GM12878 (cell line): ENCODE measurements at regions not wholly inside any gene's neighbourhood (a gene's known extent, or its start where the extent isn't known, plus 50 kb on each side); places are given as distances from the start of the nearest gene placed in this dataset.

Experiments used
- ATAC-seq: fragments of 200-7000 bp; cut with Tn5 transposase; 3 replicates; pipeline ENCODE4 v1.9.1; 2020; ENCODE audit warnings: mild to moderate bottlenecking, moderate library complexity
- BruUV-seq: library from RNA; stranded (reverse); fragments of 400-500 nt; replicated peaks from 2 replicates; lab custom pipeline; 2021; lab: Mats Ljungman, UMichigan
- CTCF ChIA-PET: fragments of 300-600 bp; sonication (Branson Sonifier 250); formaldehyde crosslinking; extraction: SDS; loops from one replicate; lab custom pipeline; 2021; ENCODE audit warnings: inconsistent platforms; lab: Yijun Ruan, JAX
- POLR2A ChIA-PET: fragments of 350-600 bp; formaldehyde crosslinking; extraction: SDS; loops from one replicate; lab custom pipeline; 2021; ENCODE audit warnings: inconsistent platforms; lab: Charles Lee
- RAD21 ChIA-PET: fragments of 300-600 bp; sonication (Branson Sonifier 250); formaldehyde crosslinking; loops from one replicate; lab custom pipeline; 2023; ENCODE audit warnings: antibody characterized with exemption; ENCODE audit not compliant: unreplicated experiment; lab: Charles Lee
- SMC1A ChIA-PET: fragments of 300-600 bp; sonication (Branson Sonifier 250); formaldehyde crosslinking; loops from one replicate; lab custom pipeline; 2023; ENCODE audit not compliant: unreplicated experiment, uncharacterized antibody; lab: Charles Lee
- DNase-seq: peaks from one replicate; pipeline ENCODE4 v3.0.0-alpha.2; 2011; ENCODE audit warnings: low read depth, low spot score
- FAIRE-seq: peaks from 3 replicates; lab custom pipeline; 2011; peaks lifted over from hg19 to GRCh38; lab: Jason Lieb, UNC
- H2AFZ ChIP-seq: 2 replicates; pipeline ENCODE4 v1.6.0; 2011; ENCODE audit warnings: low read depth, low read length, control low read depth; ENCODE audit not compliant: control insufficient read depth
- H3K27ac ChIP-seq: 2 replicates; pipeline ENCODE4 v1.5.1; 2011; ENCODE audit warnings: control low read depth; ENCODE audit not compliant: control insufficient read depth, insufficient read depth
- H3K27me3 ChIP-seq, 2 experiments: replicated peaks in 1 of 2; 2 replicates each; pipeline versions ENCODE4 v1.6.0 to v1.6.1; 2011; ENCODE audit warnings: low read length in 1 of 2; ENCODE audit not compliant: control insufficient read depth in 2 of 2, insufficient read depth in 2 of 2
- H3K36me3 ChIP-seq, 2 experiments: 2 replicates each; pipeline ENCODE4 v1.5.1; 2011; ENCODE audit warnings: low read length in 1 of 2; ENCODE audit not compliant: control insufficient read depth in 2 of 2, insufficient read depth in 2 of 2
- H3K4me1 ChIP-seq: 2 replicates; pipeline ENCODE4 v1.6.1; 2011; ENCODE audit warnings: mild to moderate bottlenecking, low read length, moderate library complexity, mixed read lengths; ENCODE audit not compliant: control insufficient read depth, insufficient read depth
- H3K4me2 ChIP-seq: 2 replicates; pipeline ENCODE4 v1.6.0; 2011; ENCODE audit warnings: control low read depth; ENCODE audit not compliant: control insufficient read depth, insufficient read depth
- H3K4me3 ChIP-seq: fragments of 200-600 bp; sonication (generic); 2 replicates; pipeline ENCODE4 v1.5.1; 2016
- H3K79me2 ChIP-seq: 2 replicates; pipeline ENCODE4 v1.6.0; 2011; ENCODE audit warnings: low read length; ENCODE audit not compliant: control insufficient read depth, insufficient read depth
- H3K9ac ChIP-seq: 2 replicates; pipeline ENCODE4 v1.8.0; 2011; ENCODE audit warnings: low read length, control low read depth, mixed read lengths; ENCODE audit not compliant: control insufficient read depth, insufficient read depth
- H3K9me3 ChIP-seq: replicated peaks from 3 replicates; pipeline ENCODE4 v1.5.1; 2011; ENCODE audit warnings: mild to moderate bottlenecking, low read length; ENCODE audit not compliant: control insufficient read depth, insufficient read depth
- H4K20me1 ChIP-seq: 2 replicates; pipeline ENCODE4 v1.6.0; 2011; ENCODE audit not compliant: control insufficient read depth, insufficient read depth
- BHLHE40 ChIP-seq, 2 experiments: fragments of 450-650 bp in 1 of 2; IDR thresholded peaks; 2 replicates each; pipeline ENCODE4 v1.6.1; 2011 to 2017; ENCODE audit warnings: low read depth in 2 of 2, borderline replicate concordance in 1 of 2, improper control_type of control experiment in 1 of 2, low read length in 1 of 2, mild to moderate bottlenecking in 1 of 2
- CREM ChIP-seq: IDR thresholded peaks from 2 replicates; pipeline ENCODE4 v1.6.1; 2014; ENCODE audit warnings: antibody characterized with exemption, low read depth
- CTCF ChIP-seq, 3 experiments: IDR thresholded peaks in 2 of 3; conservative IDR thresholded peaks in 1 of 3; 2 replicates each; pipeline ENCODE4 v1.5.1; 2011; ENCODE audit warnings: low read depth in 3 of 3, low read length in 3 of 3, mild to moderate bottlenecking in 3 of 3, control low read depth in 2 of 3, moderate library complexity in 2 of 3, inconsistent platforms in 1 of 3, mixed read lengths in 1 of 3; ENCODE audit not compliant: control insufficient read depth in 2 of 3, insufficient read depth in 1 of 3; ENCODE audit errors: extremely low read depth in 1 of 3
- HSF1 ChIP-seq: fragments of 150-350 bp; IDR thresholded peaks from 2 replicates; pipeline ENCODE4 v1.6.1; 2014; ENCODE audit warnings: mild to moderate bottlenecking, low read depth, low read length
- IRF4 ChIP-seq: IDR thresholded peaks from 2 replicates; pipeline ENCODE4 v1.6.1; 2011; ENCODE audit warnings: low read depth, low read length
- PML ChIP-seq: IDR thresholded peaks from 2 replicates; pipeline ENCODE4 v1.6.1; 2012; ENCODE audit warnings: low read length, inconsistent platforms
- RB1 ChIP-seq: fragments of 450-650 bp; formaldehyde crosslinking; IDR thresholded peaks from 2 replicates; pipeline ENCODE4 v1.6.1; 2017; ENCODE audit warnings: mild to moderate bottlenecking, borderline replicate concordance
- ZNF207 ChIP-seq: fragments of 450-650 bp; IDR thresholded peaks from 2 replicates; pipeline ENCODE4 v1.6.1; 2014; ENCODE audit warnings: antibody characterized with exemption, mild to moderate bottlenecking, borderline replicate concordance
- ZSCAN29 ChIP-seq: fragments of 450-650 bp; IDR thresholded peaks from 2 replicates; pipeline ENCODE4 v1.6.1; 2017; ENCODE audit warnings: mild to moderate bottlenecking, moderate library complexity
- WGBS: methylation state at CpG from one replicate; pipeline ENCODE4 v1.1.6; 2016; ENCODE audit warnings: low lambda C conversion rate; ENCODE audit not compliant: insufficient replicate concordance, insufficient coverage; ENCODE audit errors: missing lambda C conversion rate; 5-methylcytosine and 5-hydroxymethylcytosine counted together
- in situ Hi-C: fragments of 300-500 bp; cut with MboI; formaldehyde crosslinking; loops from 9 replicates; pipeline ENCODE4 v1.14.3; 2018; ENCODE audit warnings: mixed read lengths
- intact Hi-C: fragments of 100-400 bp; cut with micrococcal nuclease; formaldehyde crosslinking; loops from one replicate; pipeline ENCODE4 v1.14.2; 2022; ENCODE audit not compliant: unreplicated experiment

- H3K36me3 ChIP-seq: no peaks in the 10 kb centered on the region
- no peaks in the 10 kb centered on the region for H4K20me1 ChIP-seq
- TF ChIP-seq CTCF (IDR thresholded peaks at IDR 0.05 in 2 of 3, conservative IDR thresholded peaks at IDR 0.05 in 1 of 3; ENCODE audit: control insufficient read depth in 2 of 3, extremely low read depth in 1 of 3, insufficient read depth in 1 of 3, low read depth in 3 of 3, low read length in 3 of 3) (no peak), ZSCAN29 (no peak), CREM (no peak)
- no peaks in the 10 kb centered on the region for H3K27me3 ChIP-seq
- no peaks in the 10 kb centered on the region for H3K4me1 ChIP-seq
- H3K27ac ChIP-seq: no peak overlapping the region
- no TSS peak for BruUV-seq
- intact Hi-C loops (no loop called here), in situ Hi-C loops (no loop called here)
- ChIA-PET RAD21 (no interaction called here), SMC1A (no interaction called here), POLR2A (no interaction called here), CTCF (no interaction called here)
- no peak overlapping the region for H3K9ac ChIP-seq
- no peak overlapping the region for H3K4me2 ChIP-seq
- DNase-seq (no peak), FAIRE-seq (no peak), ATAC-seq (no peak)
- no peak overlapping the region for H3K4me3 ChIP-seq
- no peaks in the 10 kb centered on the region for H3K9me3 ChIP-seq
- H3K79me2 ChIP-seq: no peaks in the 10 kb centered on the region
- H2AFZ ChIP-seq: no peak overlapping the region
Observed at GRCh38 chr1:172938681-172939080, 112.1 kb downstream of the TNFSF18 start.

- Histone ChIP-seq H3K4me3 (no peak overlapping the region), H3K27me3 (no peaks in the 10 kb centered on the region), H3K36me3 (no peaks in the 10 kb centered on the region), H3K9ac (no peak overlapping the region), H3K79me2 (no peaks in the 10 kb centered on the region), H3K4me2 (no peak overlapping the region), H2AFZ (no peak overlapping the region), H3K27ac (no peak overlapping the region), H3K9me3 (no peaks in the 10 kb centered on the region), H4K20me1 (no peaks in the 10 kb centered on the region), H3K4me1 (no peaks in the 10 kb centered on the region)
- ChIA-PET CTCF (interaction anchor here (1.0 kb wide), 1 partner anchor 8 kb away, joined by 3 read pairs; no protein-coding TSS in a partner anchor), POLR2A (no interaction called here), SMC1A (no interaction called here), RAD21 (no interaction called here)
- ATAC-seq (no peak), FAIRE-seq (no peak), DNase-seq (no peak)
- WGBS: 63% methylated on average over 4 of the region's 4 CpGs
- intact Hi-C loops: no loop called here
- in situ Hi-C loops: no loop called here
- TF ChIP-seq BHLHE40 (IDR thresholded peaks at IDR 0.05; ENCODE audit: borderline replicate concordance in 1 of 2, low read depth in 2 of 2, low read length in 1 of 2): no peak
- no peak for TF ChIP-seq IRF4
- no peak for TF ChIP-seq PML
- TF ChIP-seq ZNF207: no peak
- no peak for TF ChIP-seq RB1
- no peak for TF ChIP-seq HSF1
- BruUV-seq: no TSS peak
Observed at GRCh38 chr1:172939475-172939874, 111.3 kb downstream of the TNFSF18 start.
